Occipital lobe (tissue), 1 donor: ENCODE measurements at regions not wholly inside any gene's neighbourhood (a gene's known extent, or its start where the extent isn't known, plus 50 kb on each side); places are given as distances from the start of the nearest gene placed in this dataset.
"Not testable (repeated sequence)": the region's sequence is repeated elsewhere in the genome, so short reads cannot be mapped to it uniquely, and the experiment has no call there.

Experiments
- DNase-seq: peaks from one replicate; lab custom pipeline; 2025; lab: John Stamatoyannopoulos, UW

DNA sequence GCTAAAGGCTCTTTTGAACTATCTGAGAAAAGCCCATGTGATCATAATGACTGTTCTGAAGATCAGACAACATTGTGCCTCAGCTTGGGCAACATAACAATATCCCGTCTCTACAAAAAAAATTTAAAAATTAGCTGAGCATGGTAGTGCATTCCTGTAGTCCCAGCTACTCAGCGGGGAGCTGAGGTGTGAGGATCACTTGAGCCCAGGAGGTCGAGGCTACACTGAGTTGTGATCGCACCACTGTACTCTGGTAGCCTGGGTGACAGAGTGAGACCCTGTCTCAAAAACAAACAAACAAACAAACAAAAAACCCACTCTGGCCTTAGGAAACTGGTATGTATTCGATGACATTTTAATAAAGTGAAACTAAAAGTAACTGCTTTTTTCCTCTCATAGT lies 1526.8 kb upstream of the TENM4 start:
- no peak for DNase-seq

DNA sequence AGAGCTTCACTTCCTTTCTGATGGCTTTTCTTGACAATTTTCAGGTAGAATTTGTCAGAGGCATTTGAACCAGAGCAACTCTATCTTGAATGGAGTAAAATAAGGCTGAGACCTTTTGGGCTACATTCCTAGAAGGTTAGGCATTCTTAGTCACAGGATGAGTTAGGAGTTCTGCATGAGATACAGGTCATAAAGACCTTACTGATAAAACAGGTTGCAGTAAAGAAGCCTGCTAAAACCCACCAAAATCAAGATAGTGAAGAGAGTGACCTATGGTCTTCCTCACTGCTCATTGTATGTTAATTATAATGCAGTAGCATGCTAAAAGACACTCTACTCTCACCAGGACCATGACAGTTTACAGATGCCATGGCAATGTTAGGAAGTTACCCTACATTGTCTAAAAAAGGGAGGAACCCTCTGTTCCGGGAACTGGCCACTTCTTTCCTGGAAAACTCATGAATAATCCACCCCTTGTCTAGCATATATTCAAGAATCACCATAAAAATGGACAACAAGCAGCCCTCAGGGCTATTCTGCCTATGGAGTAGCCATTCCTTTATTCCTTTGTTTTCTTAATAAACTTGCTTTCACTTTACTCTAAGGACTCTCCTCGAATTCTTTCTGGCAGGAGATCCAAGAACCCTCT lies 1519.7 kb upstream of the TENM4 start:
- DNase-seq, result no peak

DNA sequence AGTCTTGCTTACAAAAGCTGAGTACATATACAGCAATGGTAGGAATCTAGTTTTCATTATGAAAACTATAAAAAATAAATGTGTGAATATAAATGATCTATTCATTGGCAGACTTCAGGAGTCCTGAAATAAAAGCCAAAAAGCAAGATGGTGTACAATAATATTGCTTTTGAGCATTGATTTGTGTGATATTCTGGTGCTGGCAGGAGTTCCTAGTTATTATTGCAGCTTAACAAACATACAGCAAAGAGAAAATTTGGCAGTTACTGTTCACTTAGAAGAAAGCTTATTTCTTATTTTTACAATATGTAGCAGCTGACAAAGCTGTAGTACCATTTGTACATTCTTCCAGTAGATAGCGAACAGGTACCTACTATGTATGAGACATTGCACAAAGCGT lies 1518.9 kb upstream of the TENM4 start:
- no peak for DNase-seq

DNA sequence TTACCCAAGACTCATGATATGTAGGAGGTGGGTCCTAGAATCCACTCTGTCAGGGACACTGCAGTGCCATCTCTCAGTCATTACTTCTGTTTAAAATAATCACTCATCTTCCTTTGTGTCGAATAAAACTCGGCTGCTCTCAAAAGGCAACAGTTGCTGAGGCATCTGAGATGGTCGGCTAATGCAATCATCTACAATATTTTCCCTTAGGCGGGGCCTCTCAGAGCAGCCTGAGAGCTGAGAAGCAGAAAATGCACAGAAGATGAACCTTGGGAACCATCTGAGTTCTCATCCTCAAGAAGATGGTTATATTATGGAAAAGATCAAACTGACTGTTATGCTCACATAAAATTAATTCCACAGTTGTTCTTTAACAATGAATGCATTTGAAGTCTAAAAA lies 1518.2 kb upstream of the TENM4 start:
- DNase-seq, result no peak

DNA sequence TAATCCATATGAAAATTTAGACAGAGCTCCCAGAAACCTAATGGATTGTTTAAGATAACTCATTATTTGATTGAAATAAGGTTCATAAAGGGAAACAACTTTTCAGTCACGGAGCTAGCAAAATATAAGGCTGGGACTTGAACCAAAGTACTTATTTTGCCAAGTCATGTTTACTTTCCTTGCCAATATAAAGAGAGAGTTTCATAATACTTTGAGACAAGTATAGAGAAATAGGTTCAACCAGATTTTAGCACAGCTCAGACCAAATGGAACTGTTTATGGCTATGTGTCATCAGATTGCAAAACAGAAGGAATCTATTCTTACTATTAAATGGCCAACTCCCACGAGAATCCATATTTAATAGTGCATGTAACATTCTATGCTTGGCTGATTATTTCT lies 1517.5 kb upstream of the TENM4 start:
- no peak for DNase-seq

DNA sequence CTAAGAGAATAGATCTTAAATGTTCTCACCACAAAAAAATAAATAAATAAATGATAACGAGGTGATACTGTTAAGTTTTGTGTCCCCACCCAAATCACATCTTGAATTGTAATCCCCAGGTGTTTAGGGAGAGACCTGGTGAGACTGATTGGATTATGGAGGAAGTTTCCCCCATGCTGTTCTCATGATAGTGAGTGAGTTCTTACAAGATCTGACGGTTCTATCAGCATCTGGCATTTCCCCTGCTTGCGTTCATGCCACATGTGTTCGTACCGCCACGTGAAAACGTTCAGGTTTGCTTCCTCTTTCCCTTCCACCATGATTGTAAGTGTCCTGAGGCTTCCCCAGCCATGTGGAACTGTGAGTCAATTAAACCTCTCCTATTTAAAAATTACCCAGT lies 1514.8 kb upstream of the TENM4 start:
- no peak for DNase-seq

DNA sequence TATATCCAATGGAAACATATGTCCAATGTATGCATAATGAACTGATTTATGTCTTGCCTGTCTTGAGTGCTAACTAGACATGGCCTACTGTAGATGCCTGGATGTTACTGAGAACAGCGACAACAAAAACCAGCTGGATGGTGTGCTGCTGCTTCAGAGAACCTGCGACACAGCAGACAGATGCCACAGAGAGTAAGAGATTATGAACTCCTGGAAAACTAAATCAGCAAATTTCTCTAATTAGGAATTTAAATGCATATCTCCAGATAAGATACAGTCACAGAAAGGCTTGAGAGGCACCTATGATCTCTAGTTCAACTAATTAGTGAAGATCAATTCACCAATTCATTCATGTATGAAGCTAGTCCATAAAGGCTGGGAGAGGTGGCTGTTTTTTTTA lies 1508.0 kb upstream of the TENM4 start:
- DNase-seq, result no peak

DNA sequence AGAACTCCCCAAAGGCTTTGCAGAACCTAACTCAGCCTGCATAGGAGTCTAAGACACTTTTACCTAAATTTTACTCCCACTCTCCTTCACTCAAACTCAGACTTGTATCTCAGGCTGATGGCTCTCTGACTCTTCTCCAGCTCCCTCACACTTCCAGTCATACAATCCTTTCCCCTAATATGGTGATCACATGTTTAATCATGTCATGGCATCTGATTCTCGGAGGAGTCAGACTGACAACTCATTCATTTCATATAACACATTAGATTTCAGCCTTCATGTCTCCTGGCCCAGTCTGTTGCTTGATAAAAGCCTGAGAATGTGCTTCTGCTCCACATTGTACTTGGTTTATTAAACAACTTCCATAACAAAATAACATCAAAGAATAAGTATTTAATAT lies 1503.9 kb upstream of the TENM4 start:
- DNase-seq, result no peak

DNA sequence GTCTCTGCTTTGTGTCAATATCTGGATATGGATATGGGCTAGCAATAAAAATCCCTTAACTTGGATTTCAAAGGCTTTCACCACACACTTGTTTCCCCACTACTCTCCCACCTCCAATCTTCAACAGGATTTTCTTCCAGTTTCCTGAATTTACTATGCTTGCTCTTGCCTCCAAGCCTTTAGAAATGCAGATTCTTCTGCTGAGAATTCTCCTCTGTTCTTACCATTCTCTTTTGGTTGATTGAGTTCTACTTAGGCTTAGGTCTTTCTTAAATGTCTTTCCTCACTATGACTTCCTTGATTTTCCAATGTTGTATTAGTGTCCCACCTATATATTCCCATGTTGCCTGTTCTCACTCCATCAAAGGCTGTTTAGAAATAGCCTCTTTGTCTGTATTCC lies 1502.4 kb upstream of the TENM4 start:
- DNase-seq, result no peak

DNA sequence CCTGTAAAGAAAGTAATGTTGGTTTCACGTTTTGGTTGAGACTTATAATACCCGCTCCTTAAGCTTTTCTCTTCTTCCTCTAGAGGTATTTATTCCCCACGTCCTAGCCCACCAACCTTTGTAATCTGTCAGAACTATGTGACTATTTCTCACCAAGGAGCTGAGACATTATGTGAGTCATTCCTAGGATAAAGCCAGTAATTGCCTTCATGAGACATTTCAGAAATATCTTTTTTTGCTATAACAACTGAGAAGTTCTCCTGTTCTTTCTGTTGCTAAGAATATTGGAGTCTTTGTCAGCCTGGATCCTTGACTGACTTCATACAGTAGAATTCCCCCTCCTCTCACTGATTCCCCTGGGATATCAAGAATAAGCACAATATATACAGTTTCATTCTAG lies 1497.0 kb upstream of the TENM4 start:
- no peak for DNase-seq

DNA sequence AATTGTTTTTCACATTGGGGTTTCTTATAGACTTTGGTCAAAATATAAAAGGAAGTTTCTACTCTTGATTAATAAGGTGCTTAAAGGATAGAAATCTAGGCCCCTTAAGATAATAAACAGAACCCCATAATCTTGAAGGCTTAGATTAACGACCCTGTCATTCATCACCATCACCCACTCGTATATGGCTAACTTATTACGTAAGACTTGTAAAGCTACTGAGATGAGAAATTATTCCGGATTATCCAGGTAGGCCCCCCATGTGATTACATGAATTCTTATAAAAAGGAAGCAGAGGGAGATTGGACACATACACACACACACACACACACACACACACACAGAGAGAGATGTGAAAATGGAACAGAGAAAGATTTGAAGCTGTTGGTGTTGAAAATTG lies 1489.2 kb upstream of the TENM4 start:
- no peak for DNase-seq

DNA sequence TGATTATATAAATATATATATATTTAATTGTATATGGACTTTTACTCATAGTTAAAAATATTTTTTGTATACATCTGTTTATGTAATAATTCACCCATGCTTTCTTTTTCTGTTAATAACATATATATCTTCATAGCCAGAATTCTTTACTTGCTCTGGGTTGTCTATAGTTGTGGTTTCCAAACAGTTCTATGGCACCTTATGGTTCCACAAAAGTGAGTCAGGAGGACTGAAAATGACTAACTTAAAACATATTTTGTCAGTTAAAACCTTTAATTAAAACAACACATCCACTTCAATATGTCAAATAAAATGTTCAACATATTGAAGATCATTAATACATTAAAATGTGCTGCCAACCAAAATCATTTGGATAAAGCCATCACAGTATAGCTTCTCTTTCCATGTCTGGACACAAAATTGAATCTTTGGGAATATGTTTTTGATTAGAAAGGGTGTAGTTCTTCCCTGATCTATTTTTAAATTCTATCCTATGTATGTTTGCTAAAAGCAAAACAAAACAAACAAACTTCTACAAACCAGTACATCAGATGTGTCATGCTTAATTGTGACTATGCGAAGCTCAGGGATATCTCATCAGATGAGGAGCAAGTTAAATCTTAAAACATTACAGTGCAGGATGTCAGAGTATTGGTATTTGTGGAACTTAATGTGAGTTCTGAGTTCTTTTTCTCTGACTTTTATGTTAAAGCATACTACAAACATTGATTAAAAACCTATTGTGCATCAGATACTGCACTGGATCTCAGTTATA lies 1488.4 kb upstream of the TENM4 start:
- no peak for DNase-seq

DNA sequence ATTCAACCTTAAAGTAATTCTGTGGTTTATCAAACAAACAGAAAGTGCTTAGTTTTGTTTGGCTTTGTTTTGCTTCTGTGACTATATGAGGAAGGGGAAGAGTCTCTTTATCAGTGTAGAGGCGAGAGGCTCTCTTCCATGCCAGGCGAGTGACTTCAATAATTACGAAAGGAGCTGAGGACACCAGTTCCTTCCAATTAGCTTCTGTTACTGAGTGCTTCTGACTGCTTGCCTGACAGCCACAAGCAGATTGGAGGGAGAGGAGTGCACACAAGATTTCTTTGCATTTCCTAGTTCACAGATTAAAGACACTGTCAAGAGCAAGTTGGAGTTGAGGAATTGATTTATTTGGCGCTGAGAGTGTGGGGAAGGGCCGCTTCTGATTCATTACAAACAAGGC lies 1484.5 kb upstream of the TENM4 start:
- DNase-seq, result no peak

DNA sequence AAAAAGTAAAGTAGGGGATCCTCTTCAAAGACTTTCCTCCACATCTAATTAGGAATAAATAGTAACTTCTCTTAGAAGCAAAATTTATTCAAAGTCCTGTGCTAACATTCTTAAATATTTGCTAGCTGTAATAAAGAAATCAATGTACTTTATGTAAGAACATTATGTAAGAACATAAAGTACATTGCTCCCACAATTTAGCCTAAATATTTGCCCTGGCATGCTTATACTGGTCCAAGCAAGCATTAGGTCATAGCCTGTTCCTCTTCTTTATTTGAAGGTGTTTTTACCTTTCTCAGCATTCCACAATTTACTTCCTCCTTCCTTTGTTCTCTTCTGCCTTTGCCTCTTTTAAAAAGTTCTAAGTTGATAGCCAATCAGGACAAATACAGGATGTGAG lies 1480.5 kb upstream of the TENM4 start:
- not testable (repeated sequence) for DNase-seq

DNA sequence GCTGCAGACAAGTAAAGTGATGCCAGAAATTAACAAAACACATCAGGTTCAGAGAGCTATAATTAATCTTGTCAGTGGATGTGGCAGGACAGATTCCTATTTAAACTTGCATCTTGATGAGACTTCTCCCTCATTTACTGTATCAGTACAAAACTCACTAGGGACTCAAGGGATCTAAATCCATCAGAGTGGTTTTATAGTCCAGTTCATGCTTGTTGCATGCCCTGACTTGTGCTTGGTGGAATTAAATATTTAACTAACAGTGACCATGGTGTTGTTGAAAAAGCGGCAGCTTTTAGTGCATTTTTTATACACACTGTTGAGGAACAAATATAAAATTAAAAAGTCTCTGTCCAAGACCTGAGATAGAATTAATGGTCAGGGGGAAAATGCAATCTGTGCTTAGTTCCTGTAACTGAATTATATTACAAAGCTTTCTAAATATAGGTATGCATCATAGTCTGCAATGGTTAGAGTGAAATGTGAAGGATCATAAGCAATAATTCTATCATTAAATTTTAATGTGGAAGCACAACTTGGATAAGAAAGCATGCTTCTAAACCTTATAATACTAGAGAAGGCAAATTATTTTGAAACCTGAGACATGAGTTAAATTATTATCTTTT lies 1475.5 kb upstream of the TENM4 start:
- DNase-seq, result no peak

DNA sequence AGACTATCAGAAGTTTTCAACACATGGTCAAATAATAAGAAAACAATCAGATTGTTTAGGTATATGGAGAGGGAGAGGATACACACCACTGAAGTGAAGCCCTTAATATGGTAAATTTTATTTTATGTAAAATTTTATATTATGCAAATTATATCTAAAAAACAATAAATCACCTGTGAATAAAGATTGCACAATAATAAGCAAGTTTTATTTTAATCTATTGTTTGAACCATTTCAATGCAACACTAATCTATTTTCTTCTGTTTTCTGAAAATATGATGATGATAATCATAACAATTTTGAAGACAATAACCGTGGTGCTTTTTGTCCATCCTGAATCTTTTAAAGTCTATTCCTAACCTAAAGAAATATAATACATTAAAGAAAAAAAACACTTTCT lies 1473.5 kb upstream of the TENM4 start:
- no peak for DNase-seq

DNA sequence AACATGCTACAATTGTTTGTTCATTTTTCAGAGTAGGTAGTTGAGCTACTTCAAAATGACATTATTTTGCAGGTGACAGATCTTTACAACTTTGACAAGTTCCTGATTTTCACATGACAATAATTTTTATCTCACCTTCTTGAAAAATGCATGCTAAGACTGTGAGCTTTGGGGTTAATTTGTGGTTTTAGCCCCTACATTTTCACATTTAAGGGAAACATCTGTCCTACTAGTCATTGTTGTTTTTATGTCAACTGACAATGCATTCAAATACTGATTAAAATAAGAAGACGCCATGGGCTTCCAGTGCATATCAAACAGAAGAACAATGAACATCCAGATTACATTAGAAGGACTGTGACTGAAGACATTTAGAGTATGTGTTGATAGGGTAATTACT lies 1470.8 kb upstream of the TENM4 start:
- no peak for DNase-seq

DNA sequence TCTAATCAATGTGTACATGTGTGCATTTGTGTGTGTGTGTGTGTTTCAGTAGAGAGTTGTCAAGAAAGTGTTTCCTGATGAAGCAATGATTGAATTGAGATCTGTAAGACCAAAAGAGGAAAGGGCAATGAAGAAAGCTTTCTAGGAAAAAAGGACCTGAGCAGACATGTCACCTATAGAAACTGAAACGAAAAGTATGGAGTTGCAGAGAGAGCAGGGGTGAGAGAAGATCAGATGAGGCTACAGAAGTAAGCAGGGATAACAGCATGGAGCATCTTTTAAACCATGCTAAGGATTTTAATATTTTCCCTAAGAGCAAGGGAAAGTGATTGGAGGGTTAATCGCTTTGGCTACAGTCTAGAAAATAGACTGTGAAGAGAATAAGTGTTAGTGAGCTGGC lies 1459.4 kb upstream of the TENM4 start:
- no peak for DNase-seq

DNA sequence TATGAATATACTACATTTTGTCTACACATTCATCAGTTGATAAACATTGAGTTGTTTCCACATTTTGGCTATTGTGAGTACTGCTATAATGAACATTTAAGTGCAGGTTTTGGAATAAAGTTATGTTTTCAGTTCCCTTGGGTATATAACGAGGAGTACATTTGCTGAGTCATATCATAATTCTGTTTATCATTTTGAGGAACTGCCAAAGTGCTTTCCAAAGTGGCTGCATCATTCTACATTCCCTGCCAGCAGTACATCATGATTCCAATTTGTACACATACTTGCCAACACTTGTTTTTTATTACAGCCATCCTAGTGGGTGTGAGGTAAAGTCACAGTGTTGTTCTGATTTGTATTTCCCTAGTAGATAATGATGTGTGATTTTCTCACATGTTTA lies 1458.6 kb upstream of the TENM4 start:
- DNase-seq, result no peak

DNA sequence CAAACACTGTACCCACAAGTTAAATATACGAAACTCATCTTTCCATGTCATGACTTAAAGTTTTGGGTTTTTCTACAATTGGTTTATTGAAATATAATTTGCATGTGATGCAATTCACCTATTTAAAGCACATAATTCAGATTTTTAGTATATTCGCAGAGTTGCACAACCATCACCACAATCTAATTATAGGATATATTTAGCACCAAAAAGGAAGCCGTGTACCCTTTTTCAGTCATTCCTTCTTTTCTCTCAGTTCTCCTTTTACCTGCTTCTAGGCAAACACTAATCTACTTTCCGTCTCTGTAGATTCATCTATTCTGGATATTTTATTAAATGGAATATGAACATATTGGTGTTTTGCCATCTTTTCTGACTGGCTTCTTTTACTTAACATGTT lies 1458.1 kb upstream of the TENM4 start:
- no peak for DNase-seq

DNA sequence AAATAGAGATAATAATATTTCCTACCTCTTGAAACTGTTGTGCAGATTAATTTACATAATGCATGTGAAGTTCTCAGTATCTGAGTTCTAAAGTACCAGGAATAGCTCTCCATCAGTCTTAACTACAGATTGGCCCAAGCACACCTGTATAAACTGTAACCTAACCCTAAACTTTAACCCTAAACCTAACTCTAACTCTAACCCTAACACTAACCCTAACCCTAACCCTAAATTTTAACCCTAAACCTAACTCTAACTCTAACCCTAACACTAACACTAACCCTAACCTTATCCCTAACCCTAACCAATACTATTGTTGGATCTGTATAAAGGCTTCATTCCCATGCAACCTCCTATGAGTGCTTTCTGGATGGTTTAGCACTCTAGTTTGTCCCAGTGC lies 1445.9 kb upstream of the TENM4 start:
- DNase-seq, result no peak

DNA sequence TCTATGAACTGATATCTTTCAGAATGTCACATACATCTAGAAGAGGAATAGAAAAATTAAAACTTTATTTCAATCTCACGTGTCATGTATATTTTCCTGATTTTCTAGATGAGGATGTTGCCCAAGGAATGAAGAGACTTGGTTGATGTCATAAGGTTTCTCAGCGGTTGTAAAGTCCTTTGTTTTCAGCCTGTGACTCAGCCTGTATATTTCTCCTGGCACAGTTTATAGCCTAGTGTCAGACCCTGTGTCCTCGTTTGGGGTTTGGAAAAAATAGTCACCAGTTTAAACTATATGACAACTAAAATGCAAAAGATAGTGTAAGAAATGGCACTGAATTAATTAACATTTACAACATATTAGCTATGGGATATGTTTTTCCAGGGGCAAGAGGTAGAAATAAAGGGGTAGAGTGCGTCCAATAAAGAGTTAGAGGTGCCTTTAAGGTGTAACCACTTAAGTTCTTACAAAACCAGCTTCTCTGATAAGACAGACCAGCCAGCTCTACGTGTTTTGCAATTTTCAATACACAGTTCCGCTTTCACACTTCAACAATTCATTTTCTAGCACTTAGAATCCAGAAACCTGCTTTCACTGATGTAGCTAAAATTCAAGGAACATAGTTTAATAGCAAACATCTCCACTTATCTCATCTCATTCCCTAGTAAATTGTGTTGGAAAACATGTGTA lies 1432.6 kb upstream of the TENM4 start:
- no peak for DNase-seq
